IMR-90 (cell line): ENCODE measurements at regions not wholly inside any gene's neighbourhood (a gene's known extent, or its start where the extent isn't known, plus 50 kb on each side); places are given as distances from the start of the nearest gene placed in this dataset.

Experiments
- ATAC-seq: fragments of 200-7000 bp; cut with Tn5 transposase; 2 replicates; pipeline ENCODE4 v1.9.1; 2020; ENCODE audit warnings: low read depth, mild to moderate bottlenecking, moderate library complexity
- BruUV-seq: library from RNA; stranded (reverse); fragments of 400-500 nt; replicated peaks from 2 replicates; lab custom pipeline; 2021; lab: Mats Ljungman, UMichigan
- CTCF ChIA-PET: fragments of 300-600 bp; formaldehyde crosslinking; extraction: SDS; loops from one replicate; lab custom pipeline; 2021; ENCODE audit warnings: antibody characterized with exemption; lab: Yijun Ruan, JAX
- POLR2A ChIA-PET: fragments of 300-600 bp; sonication (Branson Sonifier 250); formaldehyde crosslinking; loops from one replicate; lab custom pipeline; 2022; ENCODE audit warnings: antibody characterized with exemption; ENCODE audit not compliant: unreplicated experiment; lab: Charles Lee
- DNase-seq: peaks from one replicate; pipeline ENCODE4 v3.0.0; 2013
- H2AFZ ChIP-seq: replicated peaks from 2 replicates; pipeline ENCODE3; 2013; ENCODE audit warnings: low read length, mild to moderate bottlenecking; ENCODE audit not compliant: poor library complexity
- H2AK5ac ChIP-seq: 2 replicates; pipeline ENCODE4 v1.6.1; 2013; ENCODE audit warnings: low read depth, low read length, inconsistent platforms
- H2AK9ac ChIP-seq: replicated peaks from 2 replicates; pipeline ENCODE3; 2013; ENCODE audit warnings: mild to moderate bottlenecking, low read depth, low read length, moderate library complexity; ENCODE audit not compliant: poor library complexity
- H2BK120ac ChIP-seq: 2 replicates; pipeline ENCODE4 v1.6.1; 2013; ENCODE audit warnings: low read depth, low read length, inconsistent platforms
- H2BK15ac ChIP-seq: 3 replicates; pipeline ENCODE4 v1.6.1; 2013; ENCODE audit warnings: low read depth, low read length, inconsistent platforms
- H2BK20ac ChIP-seq: 2 replicates; pipeline ENCODE4 v1.6.1; 2013; ENCODE audit warnings: low read depth, mild to moderate bottlenecking, inconsistent platforms, low read length, moderate library complexity
- H2BK5ac ChIP-seq: 2 replicates; pipeline ENCODE4 v1.6.1; 2013; ENCODE audit warnings: mild to moderate bottlenecking, low read depth, low read length, inconsistent platforms; ENCODE audit not compliant: poor library complexity, severe bottlenecking
- H3K14ac ChIP-seq: replicated peaks from 2 replicates; pipeline ENCODE4 v1.6.1; 2013; ENCODE audit warnings: low read depth, low read length, inconsistent platforms
- H3K18ac ChIP-seq: 2 replicates; pipeline ENCODE4 v1.6.1; 2013; ENCODE audit warnings: low read depth, low read length, control low read depth
- H3K23ac ChIP-seq: 2 replicates; pipeline ENCODE4 v1.6.1; 2013; ENCODE audit warnings: low read depth, low read length, inconsistent platforms
- H3K27ac ChIP-seq: 2 replicates; pipeline ENCODE4 v1.5.1; 2013; ENCODE audit warnings: mild to moderate bottlenecking, control low read depth, low read length; ENCODE audit not compliant: insufficient read depth
- H3K27me3 ChIP-seq: 2 replicates; pipeline ENCODE4 v1.6.1; 2013; ENCODE audit warnings: low read length; ENCODE audit not compliant: control insufficient read depth, insufficient read depth
- H3K36me3 ChIP-seq: 2 replicates; pipeline ENCODE4 v1.6.1; 2013; ENCODE audit warnings: low read length, mixed read lengths; ENCODE audit not compliant: control insufficient read depth, insufficient read depth
- H3K4ac ChIP-seq: 2 replicates; pipeline ENCODE4 v1.6.1; 2013; ENCODE audit warnings: low read depth, low read length, inconsistent platforms
- H3K4me1 ChIP-seq: 2 replicates; pipeline ENCODE4 v1.6.1; 2013; ENCODE audit warnings: low read length, mixed read lengths; ENCODE audit not compliant: control insufficient read depth, insufficient read depth
- H3K4me2 ChIP-seq: 2 replicates; pipeline ENCODE4 v1.6.1; 2013; ENCODE audit warnings: low read depth, mild to moderate bottlenecking, control low read depth, low read length, moderate library complexity
- H3K4me3 ChIP-seq: 2 replicates; pipeline ENCODE4 v1.5.1; 2013; ENCODE audit warnings: low read depth, mild to moderate bottlenecking, control low read depth, low read length, moderate library complexity; ENCODE audit not compliant: insufficient read depth
- H3K56ac ChIP-seq: 2 replicates; pipeline ENCODE4 v1.6.1; 2013; ENCODE audit warnings: low read length, inconsistent platforms; ENCODE audit not compliant: insufficient read depth; ENCODE audit errors: extremely low read depth
- H3K79me1 ChIP-seq, 2 experiments: 2 replicates each; pipeline ENCODE4 v1.6.1; 2013; ENCODE audit warnings: low read length in 2 of 2, inconsistent platforms in 1 of 2, low read depth in 1 of 2
- H3K9ac ChIP-seq: 2 replicates; pipeline ENCODE4 v1.6.1; 2013; ENCODE audit warnings: low read depth, low read length, control low read depth
- H3K9me1 ChIP-seq: 2 replicates; pipeline ENCODE4 v1.6.1; 2013; ENCODE audit warnings: low read length, inconsistent platforms; ENCODE audit not compliant: insufficient read depth
- H3K9me3 ChIP-seq: 2 replicates; pipeline ENCODE4 v1.6.1; 2013; ENCODE audit warnings: low read length; ENCODE audit not compliant: control insufficient read depth, insufficient read depth
- H4K20me1 ChIP-seq: 2 replicates; pipeline ENCODE4 v1.6.1; 2013; ENCODE audit warnings: low read length, inconsistent platforms; ENCODE audit not compliant: insufficient read depth
- H4K5ac ChIP-seq: 2 replicates; pipeline ENCODE4 v1.6.1; 2013; ENCODE audit warnings: mild to moderate bottlenecking, low read depth, low read length, control low read depth
- H4K8ac ChIP-seq, 2 experiments: 2 replicates each; pipeline ENCODE4 v1.6.1; 2013; ENCODE audit warnings: low read depth in 2 of 2, low read length in 2 of 2, control low read depth in 1 of 2, inconsistent platforms in 1 of 2
- H4K91ac ChIP-seq: 2 replicates; pipeline ENCODE4 v1.6.1; 2013; ENCODE audit warnings: low read depth, low read length, inconsistent platforms; ENCODE audit not compliant: insufficient read depth
- BHLHE40 ChIP-seq: fragments of 150-350 bp; IDR thresholded peaks from 2 replicates; pipeline ENCODE4 v1.6.1; 2016; ENCODE audit warnings: mild to moderate bottlenecking, low read depth, low read length
- CEBPB ChIP-seq: IDR thresholded peaks from 2 replicates; pipeline ENCODE4 v1.6.1; 2012; ENCODE audit warnings: low read depth, low read length, improper control_type of control experiment
- CHD1 ChIP-seq: IDR thresholded peaks from 2 replicates; pipeline ENCODE4 v1.6.1; 2012; ENCODE audit warnings: low read depth, low read length, improper control_type of control experiment
- FOS ChIP-seq: fragments of 150-350 bp; IDR thresholded peaks from 2 replicates; pipeline ENCODE4 v1.6.1; 2016; ENCODE audit warnings: low read depth, low read length
- MAFK ChIP-seq: IDR thresholded peaks from 2 replicates; pipeline ENCODE4 v1.6.1; 2012; ENCODE audit warnings: low read depth, low read length, improper control_type of control experiment
- MAZ ChIP-seq: IDR thresholded peaks from 2 replicates; pipeline ENCODE4 v1.6.1; 2012; ENCODE audit warnings: low read depth, mild to moderate bottlenecking, low read length, improper control_type of control experiment, moderate library complexity, borderline replicate concordance
- MXI1 ChIP-seq: IDR thresholded peaks from 2 replicates; pipeline ENCODE4 v1.6.1; 2012; ENCODE audit warnings: low read depth, mild to moderate bottlenecking, low read length, moderate library complexity, borderline replicate concordance
- NFE2L2 ChIP-seq: fragments of 150-350 bp; IDR thresholded peaks from 2 replicates; pipeline ENCODE4 v1.6.1; 2016; ENCODE audit warnings: low read depth, mild to moderate bottlenecking, low read length
- POLR2A ChIP-seq: IDR thresholded peaks from 2 replicates; pipeline ENCODE4 v1.6.1; 2012; ENCODE audit warnings: mild to moderate bottlenecking, low read depth, low read length
- RAD21 ChIP-seq: IDR thresholded peaks from 2 replicates; pipeline ENCODE4 v1.6.1; 2012; ENCODE audit warnings: low read length, improper control_type of control experiment
- RCOR1 ChIP-seq: IDR thresholded peaks from 2 replicates; pipeline ENCODE4 v1.6.1; 2012; ENCODE audit warnings: mild to moderate bottlenecking, low read length, improper control_type of control experiment; ENCODE audit not compliant: insufficient replicate concordance
- RFX5 ChIP-seq: IDR thresholded peaks from 2 replicates; pipeline ENCODE4 v1.8.0; 2012; ENCODE audit warnings: low read depth, mild to moderate bottlenecking, low read length, moderate library complexity
- SMC3 ChIP-seq: fragments of 150-350 bp; IDR thresholded peaks from 2 replicates; pipeline ENCODE4 v1.6.1; 2016; ENCODE audit warnings: low read depth, mild to moderate bottlenecking, antibody characterized with exemption, low read length, moderate library complexity
- USF2 ChIP-seq: fragments of 150-350 bp; IDR thresholded peaks from 2 replicates; pipeline ENCODE4 v1.6.1; 2017; ENCODE audit warnings: mild to moderate bottlenecking, antibody characterized with exemption, low read length, low read depth
- WGBS, 2 experiments: methylation state at CpG; one replicate each; pipeline versions ENCODE4 v1.1.5 to v1.1.7; 2013; ENCODE audit warnings: missing lambda C conversion rate in 2 of 2; ENCODE audit not compliant: insufficient read length in 1 of 2; ENCODE audit errors: extremely low coverage in 2 of 2; 5-methylcytosine and 5-hydroxymethylcytosine counted together
- dilution Hi-C: fragments of 300-500 bp; cut with HindIII; formaldehyde crosslinking; loops from one replicate; pipeline ENCODE4 v1.14.3; 2018; ENCODE audit warnings: low sequenced_read_pairs; ENCODE audit not compliant: unreplicated experiment
- in situ Hi-C: fragments of 300-500 bp; cut with MboI; formaldehyde crosslinking; loops from 3 replicates; pipeline ENCODE4 v1.14.3; 2019; ENCODE audit warnings: low sequenced_read_pairs, inconsistent platforms, mixed read lengths
- intact Hi-C: fragments of 100-400 bp; cut with micrococcal nuclease; formaldehyde crosslinking; loops from 2 replicates; pipeline ENCODE4 v1.10.0; 2022
- TF ChIP-seq, protein P1 (sequence below): conservative IDR thresholded peaks from 2 replicates; pipeline ENCODE4 v1.5.1; 2012; ENCODE audit warnings: mild to moderate bottlenecking, low read depth, low read length, improper control_type of control experiment
- TF ChIP-seq, protein P2 (sequence below): fragments of 150-350 bp; IDR thresholded peaks from 2 replicates; pipeline ENCODE4 v1.6.1; 2016; ENCODE audit warnings: low read depth, mild to moderate bottlenecking, low read length, moderate library complexity, borderline replicate concordance

DNA sequence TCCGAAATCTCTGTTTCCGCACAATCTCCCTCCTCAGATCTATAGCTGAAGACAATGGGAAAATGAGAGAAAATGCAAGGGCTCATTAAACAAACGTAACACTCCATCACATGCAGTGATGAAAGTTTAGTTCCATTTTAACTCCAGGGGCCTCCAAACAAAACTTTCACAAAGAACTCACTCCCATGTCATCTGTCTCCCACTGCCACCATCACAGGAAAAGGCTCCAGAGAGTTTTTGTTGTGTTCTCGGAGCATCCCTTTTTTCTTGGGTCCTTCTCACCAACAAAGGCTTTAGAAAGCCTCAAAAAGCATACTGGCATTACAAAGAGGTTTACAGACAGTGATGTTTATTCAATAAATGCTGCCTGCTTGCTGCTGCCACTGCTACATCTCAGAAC, 339.6 kb downstream of the TPBG start:
- Histone ChIP-seq H2AK9ac (no peak overlapping the region), H3K4ac (no peak overlapping the region), H3K4me1 (no peaks in the 10 kb centered on the region), H3K79me1 (no peaks in the 10 kb centered on the region), H2BK15ac (no peak overlapping the region), H3K56ac (no peak overlapping the region), H3K18ac (no peak overlapping the region), H2AFZ (no peak overlapping the region), H3K9me3 (no peaks in the 10 kb centered on the region), H4K5ac (no peak overlapping the region), H3K4me3 (no peak overlapping the region), H4K20me1 (no peaks in the 10 kb centered on the region), H3K9ac (no peak overlapping the region), H4K8ac (no peak overlapping the region), H3K27ac (no peak overlapping the region), H3K14ac (no peak overlapping the region), H2BK5ac (no peak overlapping the region), H2AK5ac (no peak overlapping the region), H3K9me1 (no peaks in the 10 kb centered on the region), H2BK20ac (no peak overlapping the region), H2BK120ac (no peak overlapping the region), H3K36me3 (no peaks in the 10 kb centered on the region), H3K4me2 (no peak overlapping the region), H3K27me3 (no peaks in the 10 kb centered on the region), H3K23ac (no peak overlapping the region), H4K91ac (no peak overlapping the region)
- intact Hi-C loops: no loop called here
- WGBS, 2 experiments: no CpG with 5 or more reads among the region's 4 CpGs
- DNase-seq: no peak
- POLR2A ChIA-PET: no interaction called here
- in situ Hi-C loops: no loop called here
- dilution Hi-C loops: no loop called here
- ATAC-seq: no peak
- CTCF ChIA-PET: no interaction called here
- no peak for TF ChIP-seq NFE2L2
- TF ChIP-seq RFX5: no peak
- TF ChIP-seq USF2: no peak
- TF ChIP-seq, protein P1, sequence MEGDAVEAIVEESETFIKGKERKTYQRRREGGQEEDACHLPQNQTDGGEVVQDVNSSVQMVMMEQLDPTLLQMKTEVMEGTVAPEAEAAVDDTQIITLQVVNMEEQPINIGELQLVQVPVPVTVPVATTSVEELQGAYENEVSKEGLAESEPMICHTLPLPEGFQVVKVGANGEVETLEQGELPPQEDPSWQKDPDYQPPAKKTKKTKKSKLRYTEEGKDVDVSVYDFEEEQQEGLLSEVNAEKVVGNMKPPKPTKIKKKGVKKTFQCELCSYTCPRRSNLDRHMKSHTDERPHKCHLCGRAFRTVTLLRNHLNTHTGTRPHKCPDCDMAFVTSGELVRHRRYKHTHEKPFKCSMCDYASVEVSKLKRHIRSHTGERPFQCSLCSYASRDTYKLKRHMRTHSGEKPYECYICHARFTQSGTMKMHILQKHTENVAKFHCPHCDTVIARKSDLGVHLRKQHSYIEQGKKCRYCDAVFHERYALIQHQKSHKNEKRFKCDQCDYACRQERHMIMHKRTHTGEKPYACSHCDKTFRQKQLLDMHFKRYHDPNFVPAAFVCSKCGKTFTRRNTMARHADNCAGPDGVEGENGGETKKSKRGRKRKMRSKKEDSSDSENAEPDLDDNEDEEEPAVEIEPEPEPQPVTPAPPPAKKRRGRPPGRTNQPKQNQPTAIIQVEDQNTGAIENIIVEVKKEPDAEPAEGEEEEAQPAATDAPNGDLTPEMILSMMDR: no peak
- no peak for TF ChIP-seq SMC3
- TF ChIP-seq, protein P2, sequence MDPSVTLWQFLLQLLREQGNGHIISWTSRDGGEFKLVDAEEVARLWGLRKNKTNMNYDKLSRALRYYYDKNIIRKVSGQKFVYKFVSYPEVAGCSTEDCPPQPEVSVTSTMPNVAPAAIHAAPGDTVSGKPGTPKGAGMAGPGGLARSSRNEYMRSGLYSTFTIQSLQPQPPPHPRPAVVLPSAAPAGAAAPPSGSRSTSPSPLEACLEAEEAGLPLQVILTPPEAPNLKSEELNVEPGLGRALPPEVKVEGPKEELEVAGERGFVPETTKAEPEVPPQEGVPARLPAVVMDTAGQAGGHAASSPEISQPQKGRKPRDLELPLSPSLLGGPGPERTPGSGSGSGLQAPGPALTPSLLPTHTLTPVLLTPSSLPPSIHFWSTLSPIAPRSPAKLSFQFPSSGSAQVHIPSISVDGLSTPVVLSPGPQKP: no peak
- TF ChIP-seq CEBPB: no peak
- TF ChIP-seq MAFK: no peak
- no peak for TF ChIP-seq MXI1
- TF ChIP-seq FOS: no peak
- no peak for TF ChIP-seq RCOR1
- TF ChIP-seq POLR2A: no peak
- no peak for TF ChIP-seq BHLHE40
- no peak for TF ChIP-seq CHD1
- no peak for TF ChIP-seq RAD21
- no peak for TF ChIP-seq MAZ
- BruUV-seq: no TSS peak
